ENCODE measurements at regions not wholly inside any gene's neighbourhood (a gene's known extent, or its start where the extent isn't known, plus 50 kb on each side); places are given as distances from the start of the nearest gene placed in this dataset.

DNA sequence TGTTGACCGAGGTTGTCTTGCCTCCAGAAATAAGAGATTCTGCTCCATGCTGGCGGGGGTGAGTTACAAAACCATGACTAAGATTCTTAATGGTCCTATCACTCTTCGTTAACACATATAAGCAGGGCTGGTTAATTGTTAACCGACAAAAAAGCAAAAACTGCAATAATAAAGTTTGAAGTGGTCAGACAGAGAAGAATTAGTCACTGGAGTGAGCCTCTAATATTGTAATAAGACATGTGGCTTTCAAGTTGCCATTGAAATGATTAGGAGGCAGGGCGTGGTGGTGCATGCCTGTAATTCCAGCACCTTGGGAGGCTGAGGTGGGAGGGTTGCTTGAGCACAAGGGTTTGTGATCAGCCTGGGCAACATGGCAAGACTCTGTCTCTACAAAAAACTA lies 78.4 kb upstream of the NR2F2 start:
- intact Hi-C loops (cut with micrococcal nuclease), result no loop called here
- H3K36me3 Mint-ChIP-seq (ENCODE audit: insufficient read depth, unreplicated experiment), result no peaks in the 10 kb centered on the region
- H3K4me3 Mint-ChIP-seq (ENCODE audit: unreplicated experiment), result no peak overlapping the region
- DNase-seq (ENCODE audit: unreplicated experiment), result no peak
- no TSS peak for BruUV-seq (replicated peaks)
- TF ChIP-seq, protein P1, sequence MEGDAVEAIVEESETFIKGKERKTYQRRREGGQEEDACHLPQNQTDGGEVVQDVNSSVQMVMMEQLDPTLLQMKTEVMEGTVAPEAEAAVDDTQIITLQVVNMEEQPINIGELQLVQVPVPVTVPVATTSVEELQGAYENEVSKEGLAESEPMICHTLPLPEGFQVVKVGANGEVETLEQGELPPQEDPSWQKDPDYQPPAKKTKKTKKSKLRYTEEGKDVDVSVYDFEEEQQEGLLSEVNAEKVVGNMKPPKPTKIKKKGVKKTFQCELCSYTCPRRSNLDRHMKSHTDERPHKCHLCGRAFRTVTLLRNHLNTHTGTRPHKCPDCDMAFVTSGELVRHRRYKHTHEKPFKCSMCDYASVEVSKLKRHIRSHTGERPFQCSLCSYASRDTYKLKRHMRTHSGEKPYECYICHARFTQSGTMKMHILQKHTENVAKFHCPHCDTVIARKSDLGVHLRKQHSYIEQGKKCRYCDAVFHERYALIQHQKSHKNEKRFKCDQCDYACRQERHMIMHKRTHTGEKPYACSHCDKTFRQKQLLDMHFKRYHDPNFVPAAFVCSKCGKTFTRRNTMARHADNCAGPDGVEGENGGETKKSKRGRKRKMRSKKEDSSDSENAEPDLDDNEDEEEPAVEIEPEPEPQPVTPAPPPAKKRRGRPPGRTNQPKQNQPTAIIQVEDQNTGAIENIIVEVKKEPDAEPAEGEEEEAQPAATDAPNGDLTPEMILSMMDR (IDR thresholded peaks at IDR 0.05; ENCODE audit: unreplicated experiment), result no peak
- H3K27me3 Mint-ChIP-seq (ENCODE audit: insufficient read depth, unreplicated experiment), result no peaks in the 10 kb centered on the region
- no peaks in the 10 kb centered on the region for H3K4me1 Mint-ChIP-seq (ENCODE audit: insufficient read depth, unreplicated experiment)
- H3K27ac Mint-ChIP-seq (ENCODE audit: low read depth, unreplicated experiment), result no peak overlapping the region
- ChIA-PET CTCF (interaction anchor here (0.6 to 1.0 kb wide), 2 partner anchors 26 to 53 kb away, joined by 3 to 4 read pairs; no protein-coding TSS in a partner anchor), POLR2A (no interaction called here)
- H3K9me3 Mint-ChIP-seq (ENCODE audit: unreplicated experiment), result no peaks in the 10 kb centered on the region

DNA sequence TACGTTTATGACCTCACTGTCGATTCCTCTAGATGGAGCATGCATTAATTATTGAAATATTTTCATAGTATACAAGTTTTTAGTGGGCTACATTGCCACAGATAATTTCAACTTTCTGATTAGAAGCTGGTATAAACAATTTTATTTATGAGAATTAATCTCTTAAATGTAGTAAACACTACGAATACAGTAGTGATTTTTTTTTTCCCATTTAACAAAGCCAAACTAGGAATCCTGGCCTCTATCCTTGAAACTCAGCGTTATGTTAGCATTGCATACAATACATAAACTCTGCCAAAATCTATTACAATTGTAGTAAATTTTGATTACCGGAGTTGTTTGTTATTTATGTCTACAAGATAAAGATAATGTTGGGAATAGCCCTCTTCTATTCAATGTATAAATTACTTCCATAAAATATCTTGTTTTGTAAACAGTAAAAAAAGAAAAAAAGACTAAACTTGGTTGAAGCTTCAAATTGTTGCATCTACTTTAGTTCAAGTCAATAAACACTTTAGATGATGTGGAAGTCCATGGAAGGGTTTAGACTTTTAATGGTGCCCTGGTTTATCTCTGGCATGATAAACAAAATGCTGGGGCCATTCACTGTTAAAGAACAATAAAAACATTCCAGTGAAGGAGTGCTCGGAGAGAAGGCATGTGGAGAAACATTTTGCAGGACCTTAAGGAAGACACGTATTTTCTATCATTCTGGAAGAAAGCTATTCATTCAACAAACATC lies 77.3 kb upstream of the NR2F2 start:
- no peak overlapping the region for H3K27ac Mint-ChIP-seq (ENCODE audit: low read depth, unreplicated experiment)
- TF ChIP-seq, protein P1 (IDR thresholded peaks at IDR 0.05; ENCODE audit: unreplicated experiment), result no peak
- intact Hi-C loops (cut with micrococcal nuclease), result no loop called here
- BruUV-seq (replicated peaks), result no TSS peak
- CTCF ChIA-PET, result interaction anchor here (0.6 kb wide), 2 partner anchors 32 to 75 kb away, joined by 3 read pairs; no protein-coding TSS in a partner anchor
- no peaks in the 10 kb centered on the region for H3K9me3 Mint-ChIP-seq (ENCODE audit: unreplicated experiment)
- H3K4me1 Mint-ChIP-seq (ENCODE audit: insufficient read depth, unreplicated experiment), result no peaks in the 10 kb centered on the region
- H3K4me3 Mint-ChIP-seq (ENCODE audit: unreplicated experiment), result no peak overlapping the region
- H3K36me3 Mint-ChIP-seq (ENCODE audit: insufficient read depth, unreplicated experiment), result no peaks in the 10 kb centered on the region
- no peaks in the 10 kb centered on the region for H3K27me3 Mint-ChIP-seq (ENCODE audit: insufficient read depth, unreplicated experiment)
- POLR2A ChIA-PET, result interaction anchor here (0.6 to 1.5 kb wide), 2 partner anchors 11 to 32 kb away, joined by 3 to 5 read pairs; no protein-coding TSS in a partner anchor
- no peak for DNase-seq (ENCODE audit: unreplicated experiment)

DNA sequence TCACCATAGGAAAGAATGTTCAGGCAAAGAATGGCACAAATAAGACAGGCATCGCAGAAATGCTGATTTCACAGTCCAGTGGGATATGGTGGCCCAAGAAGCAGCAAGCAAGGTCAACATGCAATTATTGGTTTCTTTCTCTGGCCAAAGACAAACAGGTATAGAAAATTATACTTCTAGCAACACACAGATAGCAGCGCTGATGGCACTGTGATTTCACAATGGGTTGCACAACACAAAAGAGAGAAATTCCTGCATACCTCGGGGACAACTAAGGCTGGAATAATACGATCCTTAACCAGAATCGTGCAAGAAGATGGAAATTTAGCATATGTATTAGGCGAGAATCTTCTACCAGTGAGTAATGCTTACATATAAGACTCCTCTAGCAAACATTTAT lies 76.3 kb upstream of the NR2F2 start:
- ChIA-PET POLR2A (interaction anchor here (1.5 kb wide), 1 partner anchor 10 kb away, joined by 3 read pairs; no protein-coding TSS in a partner anchor), CTCF (interaction anchor here (0.6 kb wide), 1 partner anchor 33 kb away, joined by 3 read pairs; no protein-coding TSS in a partner anchor)
- no TSS peak for BruUV-seq (replicated peaks)
- DNase-seq (ENCODE audit: unreplicated experiment), result peak; percentile 57
- Mint-ChIP-seq H3K27me3 (ENCODE audit: insufficient read depth, unreplicated experiment) (no peaks in the 10 kb centered on the region), H3K9me3 (ENCODE audit: unreplicated experiment) (no peaks in the 10 kb centered on the region), H3K4me3 (ENCODE audit: unreplicated experiment) (no peak overlapping the region), H3K36me3 (ENCODE audit: insufficient read depth, unreplicated experiment) (no peaks in the 10 kb centered on the region), H3K4me1 (ENCODE audit: insufficient read depth, unreplicated experiment) (no peaks in the 10 kb centered on the region), H3K27ac (ENCODE audit: low read depth, unreplicated experiment) (no peak overlapping the region)
- TF ChIP-seq, protein P1 (IDR thresholded peaks at IDR 0.05; ENCODE audit: unreplicated experiment), result no peak
- intact Hi-C loops (cut with micrococcal nuclease), result no loop called here

DNA sequence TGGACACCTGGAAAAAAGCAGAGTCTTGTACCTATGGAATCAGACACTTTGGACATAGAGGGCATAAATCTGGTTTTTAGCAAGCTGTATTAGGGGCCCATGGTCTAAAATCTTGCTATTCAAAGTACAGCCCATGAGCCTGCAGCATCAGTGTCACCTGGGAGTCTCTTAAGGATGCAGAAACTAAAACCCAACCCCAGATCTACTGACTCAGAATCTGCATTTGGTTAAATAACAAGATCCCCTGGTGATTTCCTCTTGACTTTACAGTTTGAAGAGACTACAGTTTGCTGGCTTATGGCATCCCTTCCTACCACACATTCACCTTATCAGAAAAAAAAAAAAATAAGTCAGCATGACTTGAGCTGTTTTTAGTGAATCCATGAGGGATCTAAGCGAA lies 74.9 kb upstream of the NR2F2 start:
- DNase-seq (ENCODE audit: unreplicated experiment), result no peak
- POLR2A ChIA-PET, result no interaction called here
- no peaks in the 10 kb centered on the region for H3K36me3 Mint-ChIP-seq (ENCODE audit: insufficient read depth, unreplicated experiment)
- no peaks in the 10 kb centered on the region for H3K27me3 Mint-ChIP-seq (ENCODE audit: insufficient read depth, unreplicated experiment)
- TF ChIP-seq, protein P1 (IDR thresholded peaks at IDR 0.05; ENCODE audit: unreplicated experiment), result no peak
- BruUV-seq (replicated peaks), result no TSS peak
- no peak overlapping the region for H3K4me3 Mint-ChIP-seq (ENCODE audit: unreplicated experiment)
- CTCF ChIA-PET, result no interaction called here
- no peak overlapping the region for H3K27ac Mint-ChIP-seq (ENCODE audit: low read depth, unreplicated experiment)
- no peaks in the 10 kb centered on the region for H3K9me3 Mint-ChIP-seq (ENCODE audit: unreplicated experiment)
- no peaks in the 10 kb centered on the region for H3K4me1 Mint-ChIP-seq (ENCODE audit: insufficient read depth, unreplicated experiment)
- intact Hi-C loops (cut with micrococcal nuclease), result no loop called here

All from MCF 10A (cell line).